ENCODE measurements at regions not wholly inside any gene's neighbourhood (a gene's known extent, or its start where the extent isn't known, plus 50 kb on each side); places are given as distances from the start of the nearest gene placed in this dataset.

GRCh38 chr1:67601539-67601938 lies 83.5 kb upstream of the GADD45A start (continued):
- TF ChIP-seq NRF1 (conservative IDR thresholded peaks at IDR 0.05; ENCODE audit: low read depth, low read length) (no peak), STAT1 (conservative IDR thresholded peaks at IDR 0.05) (no peak), NKRF (conservative IDR thresholded peaks at IDR 0.05) (no peak), TBL1XR1 (IDR thresholded peaks at IDR 0.05; ENCODE audit: low read depth, low read length) (no peak), WRNIP1 (IDR thresholded peaks at IDR 0.05; ENCODE audit: borderline replicate concordance, low read depth, low read length) (no peak)

- WGBS (ENCODE audit: insufficient coverage, insufficient replicate concordance, low lambda C conversion rate, missing lambda C conversion rate): 0% methylated on average over 2 of the region's 2 CpGs
- H3K9me3 ChIP-seq (replicated peaks; ENCODE audit: control insufficient read depth, insufficient read depth, low read length): no peaks in the 10 kb centered on the region
- no peaks in the 10 kb centered on the region for H3K36me3 ChIP-seq (ENCODE audit: control insufficient read depth in 2 of 2, insufficient read depth in 2 of 2, low read length in 1 of 2)
- FAIRE-seq: no peak
- no peaks in the 10 kb centered on the region for H3K79me2 ChIP-seq (ENCODE audit: control insufficient read depth, insufficient read depth, low read length)
- no TSS peak for BruUV-seq (replicated peaks)
- no peak overlapping the region for H3K4me3 ChIP-seq
- ChIA-PET SMC1A (ENCODE audit: uncharacterized antibody, unreplicated experiment) (interaction anchor here (1.0 to 1.4 kb wide), 2 partner anchors 7 to 158 kb away, joined by 3 to 5 read pairs; no protein-coding TSS in a partner anchor), RAD21 (ENCODE audit: unreplicated experiment) (no interaction called here), CTCF (no interaction called here), POLR2A (no interaction called here)
- no peak overlapping the region for H3K27ac ChIP-seq (ENCODE audit: control insufficient read depth, insufficient read depth)
- peak; percentile 44; the same call in 1 of the 2 replicates for TF ChIP-seq SPI1 (IDR thresholded peaks at IDR 0.05; ENCODE audit: borderline replicate concordance, insufficient read depth, low read depth, low read length)
- TF ChIP-seq TCF3 (IDR thresholded peaks at IDR 0.05; ENCODE audit: borderline replicate concordance, insufficient read depth, low read depth, low read length): no peak
- no peaks in the 10 kb centered on the region for H3K4me1 ChIP-seq (ENCODE audit: control insufficient read depth, insufficient read depth, low read length)
- intact Hi-C loops (cut with micrococcal nuclease; ENCODE audit: unreplicated experiment): no loop called here
- H4K20me1 ChIP-seq (ENCODE audit: control insufficient read depth, insufficient read depth): no peaks in the 10 kb centered on the region
- in situ Hi-C loops (cut with MboI): no loop called here
- no peak overlapping the region for H2AFZ ChIP-seq (ENCODE audit: control insufficient read depth, low read depth, low read length)
- no peak for DNase-seq (ENCODE audit: low read depth, low spot score)
- no peak overlapping the region for H3K4me2 ChIP-seq (ENCODE audit: control insufficient read depth, insufficient read depth)
- ATAC-seq: no peak
- no peaks in the 10 kb centered on the region for H3K27me3 ChIP-seq (replicated peaks in 1 of 2; ENCODE audit: control insufficient read depth in 2 of 2, insufficient read depth in 2 of 2, low read length in 1 of 2)
- no peak overlapping the region for H3K9ac ChIP-seq (ENCODE audit: control insufficient read depth, insufficient read depth, low read length)
These were observed 83.0 kb upstream of the GADD45A start for GRCh38 chr1:67601955-67602354.

All from GM12878 (cell line).